ENCODE measurements at regions not wholly inside any gene's neighbourhood (a gene's known extent, or its start where the extent isn't known, plus 50 kb on each side); places are given as distances from the start of the nearest gene placed in this dataset.

DNA sequence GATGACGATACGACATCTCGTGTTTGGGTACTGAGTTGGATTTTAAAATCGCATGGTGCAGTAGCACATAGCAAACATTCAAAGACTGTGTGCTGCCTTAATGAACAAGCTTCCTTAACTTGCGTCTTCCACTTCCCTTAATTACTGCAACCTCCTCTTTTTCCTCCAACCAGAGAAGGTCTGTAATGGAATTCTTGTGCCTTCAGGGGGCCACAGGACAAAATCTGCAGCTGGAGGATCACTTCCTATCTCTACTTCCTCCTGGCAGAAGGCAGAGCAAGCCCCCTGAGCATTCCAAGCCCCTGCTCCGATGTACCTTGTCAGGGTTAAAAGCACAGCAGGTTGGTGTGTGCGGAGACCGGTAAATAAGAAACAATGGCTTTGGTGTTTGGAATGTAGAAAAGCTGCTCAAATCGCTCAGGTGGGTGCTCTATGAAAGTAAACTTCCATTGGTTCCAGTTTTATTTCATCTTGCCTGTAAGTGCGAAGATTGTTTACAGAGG, 151.3 kb upstream of the UQCRFS1 start:
- no peak for ATAC-seq
- no peak overlapping the region for H3K4me3 ChIP-seq
- intact Hi-C loops (cut with DNase I) = no loop called here

DNA sequence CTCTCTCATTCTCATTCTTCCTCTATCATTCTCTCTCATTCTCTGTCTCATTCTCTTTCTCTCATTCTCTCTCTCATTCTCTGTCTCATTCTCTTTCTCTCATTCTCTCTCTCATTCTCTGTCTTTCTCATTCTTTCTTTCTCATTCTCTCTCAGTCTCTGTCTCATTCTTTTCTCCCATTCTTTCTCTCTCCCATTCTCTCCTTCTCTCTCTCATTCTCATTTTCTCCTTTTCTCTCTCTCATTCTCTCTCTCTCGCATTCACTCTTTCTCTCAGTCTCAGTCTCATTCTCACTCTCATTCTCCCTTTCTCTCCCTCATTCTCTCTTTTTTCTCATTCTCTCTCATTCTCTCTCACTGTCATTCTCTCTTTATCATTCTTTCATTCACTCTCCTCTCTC, 152.0 kb upstream of the UQCRFS1 start:
- Histone ChIP-seq H3K36me3 (no peaks in the 10 kb centered on the region), H3K9me3 (peaks cover 0 to 18% of the 10 kb centered on the region in 2 donors)
- intact Hi-C loops (cut with DNase I) = no loop called here

More for the DNA sequence above, 151.3 kb upstream of the UQCRFS1 start:
- peaks cover 0 to 18% of the 10 kb centered on the region in 2 donors for H3K9me3 ChIP-seq
- no peak for DNase-seq
- H3K36me3 ChIP-seq = no peaks in the 10 kb centered on the region
- TF ChIP-seq, protein P1, sequence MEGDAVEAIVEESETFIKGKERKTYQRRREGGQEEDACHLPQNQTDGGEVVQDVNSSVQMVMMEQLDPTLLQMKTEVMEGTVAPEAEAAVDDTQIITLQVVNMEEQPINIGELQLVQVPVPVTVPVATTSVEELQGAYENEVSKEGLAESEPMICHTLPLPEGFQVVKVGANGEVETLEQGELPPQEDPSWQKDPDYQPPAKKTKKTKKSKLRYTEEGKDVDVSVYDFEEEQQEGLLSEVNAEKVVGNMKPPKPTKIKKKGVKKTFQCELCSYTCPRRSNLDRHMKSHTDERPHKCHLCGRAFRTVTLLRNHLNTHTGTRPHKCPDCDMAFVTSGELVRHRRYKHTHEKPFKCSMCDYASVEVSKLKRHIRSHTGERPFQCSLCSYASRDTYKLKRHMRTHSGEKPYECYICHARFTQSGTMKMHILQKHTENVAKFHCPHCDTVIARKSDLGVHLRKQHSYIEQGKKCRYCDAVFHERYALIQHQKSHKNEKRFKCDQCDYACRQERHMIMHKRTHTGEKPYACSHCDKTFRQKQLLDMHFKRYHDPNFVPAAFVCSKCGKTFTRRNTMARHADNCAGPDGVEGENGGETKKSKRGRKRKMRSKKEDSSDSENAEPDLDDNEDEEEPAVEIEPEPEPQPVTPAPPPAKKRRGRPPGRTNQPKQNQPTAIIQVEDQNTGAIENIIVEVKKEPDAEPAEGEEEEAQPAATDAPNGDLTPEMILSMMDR (IDR thresholded peaks at IDR 0.05) = no peak
- no peak overlapping the region for H3K27ac ChIP-seq
- H3K4me1 ChIP-seq = no peaks in the 10 kb centered on the region
- H3K27me3 ChIP-seq = peaks cover 0 to 48% of the 10 kb centered on the region in 2 donors

DNA sequence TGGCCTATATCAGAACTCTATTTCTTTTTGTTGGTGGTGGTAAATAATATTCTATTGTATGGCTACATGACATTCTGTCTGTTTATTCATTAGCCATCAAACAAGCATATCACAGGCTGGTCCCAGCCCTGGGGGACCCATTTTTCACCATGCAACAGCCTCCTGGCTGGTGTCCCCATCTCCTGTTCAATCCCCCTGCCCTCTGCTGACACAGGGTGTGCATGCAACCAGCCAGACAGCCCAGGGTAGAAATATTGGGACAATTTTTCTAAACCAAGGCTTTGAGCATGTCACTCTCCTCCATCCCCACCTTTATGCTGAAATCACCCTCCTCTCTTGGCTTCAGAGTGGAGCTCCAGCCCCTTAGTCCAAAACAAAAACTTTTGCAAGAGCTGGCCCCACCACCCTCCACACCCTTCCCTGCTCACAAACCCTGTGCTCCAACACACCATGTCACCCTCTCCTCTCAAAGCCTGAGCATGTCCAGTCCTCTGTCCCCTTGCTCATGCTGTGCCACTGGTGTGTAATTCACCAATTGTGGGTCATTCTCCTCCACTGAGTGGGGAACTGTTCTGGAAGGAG, 153.0 kb upstream of the UQCRFS1 start:
- Histone ChIP-seq H3K27ac (no peak overlapping the region), H3K36me3 (no peaks in the 10 kb centered on the region), H3K27me3 (peaks cover 0 to 48% of the 10 kb centered on the region in 2 donors), H3K4me1 (no peaks in the 10 kb centered on the region), H3K4me3 (no peak overlapping the region), H3K9me3 (peaks cover 0 to 14% of the 10 kb centered on the region in 2 donors)
- intact Hi-C loops (cut with DNase I) = no loop called here
- no peak for DNase-seq
- TF ChIP-seq, protein P1 (IDR thresholded peaks at IDR 0.05) = no peak
- ATAC-seq = no peak

More for the DNA sequence above, 152.0 kb upstream of the UQCRFS1 start:
- TF ChIP-seq, protein P1 (IDR thresholded peaks at IDR 0.05) = no peak
- ATAC-seq (no peak), DNase-seq (no peak)
- Histone ChIP-seq H3K27ac (no peak overlapping the region), H3K4me1 (no peaks in the 10 kb centered on the region), H3K4me3 (no peak overlapping the region), H3K27me3 (peaks cover 0 to 48% of the 10 kb centered on the region in 2 donors)

DNA sequence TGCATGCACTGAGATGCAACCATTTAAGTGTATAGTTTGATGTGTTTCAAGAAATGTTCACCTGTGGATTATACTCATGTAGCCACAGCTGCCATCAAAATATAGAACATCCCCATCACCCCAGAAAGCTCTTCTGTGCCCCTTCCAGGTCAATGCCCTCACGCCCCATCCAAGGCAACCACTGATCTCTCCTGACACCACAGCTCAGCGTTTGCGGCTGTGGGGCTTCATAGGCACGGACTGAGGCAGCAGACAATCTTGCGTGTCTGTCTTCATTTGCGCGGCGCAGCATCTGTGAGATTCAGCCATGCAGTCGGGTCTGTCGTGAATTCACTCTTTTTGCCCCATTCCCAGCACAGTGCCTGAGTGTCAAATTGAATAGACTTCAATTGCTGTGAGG, 153.8 kb upstream of the UQCRFS1 start:
- Histone ChIP-seq H3K9me3 (peaks cover 0 to 7% of the 10 kb centered on the region in 2 donors), H3K27ac (no peak overlapping the region), H3K27me3 (peaks cover 0 to 48% of the 10 kb centered on the region in 2 donors), H3K36me3 (no peaks in the 10 kb centered on the region), H3K4me1 (no peaks in the 10 kb centered on the region), H3K4me3 (no peak overlapping the region)
- DNase-seq (no peak), ATAC-seq (no peak)
- intact Hi-C loops (cut with DNase I) = no loop called here
- TF ChIP-seq, protein P1 (IDR thresholded peaks at IDR 0.05) = no peak

DNA sequence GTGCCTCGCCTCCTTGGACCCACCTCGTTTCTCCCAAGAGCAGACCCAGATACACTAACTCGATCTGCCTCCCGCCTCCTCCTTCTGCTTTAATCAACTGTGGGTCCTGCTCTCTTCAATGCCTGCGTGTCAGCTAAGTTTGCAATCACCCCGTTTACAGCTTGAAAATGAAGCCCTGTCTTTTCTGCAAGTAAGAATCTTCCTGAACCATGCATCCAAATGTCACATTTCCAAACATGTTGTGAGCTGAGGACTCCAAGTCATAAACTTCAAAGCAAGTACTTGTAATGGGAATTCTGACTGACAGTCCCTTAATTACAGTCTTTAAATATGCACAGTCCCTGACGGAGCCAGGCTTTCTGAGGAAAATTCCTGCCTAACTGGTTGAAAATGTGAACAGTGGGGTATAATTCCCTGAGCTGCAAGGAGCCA, 154.9 kb upstream of the UQCRFS1 start:
- Histone ChIP-seq H3K9me3 (no peaks in the 10 kb centered on the region), H3K27me3 (peaks cover 0 to 48% of the 10 kb centered on the region in 2 donors), H3K4me3 (no peak overlapping the region), H3K36me3 (no peaks in the 10 kb centered on the region), H3K27ac (no peak overlapping the region), H3K4me1 (no peaks in the 10 kb centered on the region)
- DNase-seq = no peak
- no peak for ATAC-seq
- TF ChIP-seq, protein P1 (IDR thresholded peaks at IDR 0.05) = no peak
- intact Hi-C loops (cut with DNase I) = no loop called here

Measured in left lung (tissue), 4 donors.